HEK293 (cell line): ENCODE measurements at regions not wholly inside any gene's neighbourhood (a gene's known extent, or its start where the extent isn't known, plus 50 kb on each side); places are given as distances from the start of the nearest gene placed in this dataset.

Experiments used
- ATF2 ChIP-seq: fragments of 450-650 bp; formaldehyde crosslinking; IDR thresholded peaks from 2 replicates; pipeline ENCODE4 v1.5.1; 2016; ENCODE audit warnings: missing biosample characterization, missing genetic modification characterization, low read depth
- BCL11B ChIP-seq: fragments of 450-650 bp; formaldehyde crosslinking; IDR thresholded peaks from 2 replicates; pipeline ENCODE4 v1.5.1; 2016; ENCODE audit warnings: low read depth, missing biosample characterization, missing genetic modification characterization
- CTCF ChIP-seq: fragments of 450-650 bp; formaldehyde crosslinking; IDR thresholded peaks from 2 replicates; pipeline ENCODE4 v1.5.1; 2016; ENCODE audit warnings: missing biosample characterization, missing genetic modification characterization
- HOXC10 ChIP-seq: sonication (generic); formaldehyde crosslinking; IDR thresholded peaks from 2 replicates; pipeline ENCODE4 v1.8.1; 2023; ENCODE audit warnings: mild to moderate bottlenecking, missing genetic modification reagents
- SCRT2 ChIP-seq: fragments of 450-650 bp; formaldehyde crosslinking; IDR thresholded peaks from 2 replicates; pipeline ENCODE4 v1.5.1; 2016; ENCODE audit warnings: missing biosample characterization, missing genetic modification characterization
- ZNF214 ChIP-seq: fragments of 450-650 bp; formaldehyde crosslinking; IDR thresholded peaks from 2 replicates; pipeline ENCODE4 v1.5.1; 2017; ENCODE audit warnings: missing biosample characterization, mild to moderate bottlenecking, missing genetic modification characterization, borderline replicate concordance
- ZNF24 ChIP-seq: fragments of 450-650 bp; formaldehyde crosslinking; IDR thresholded peaks from 2 replicates; pipeline ENCODE4 v1.5.1; 2016; ENCODE audit warnings: missing biosample characterization, missing genetic modification characterization
- ZNF274 ChIP-seq, 2 experiments: fragments of 200-500 bp in 1 of 2; fragments of 450-650 bp in 1 of 2; sonication (Bioruptor generic) in 1 of 2; formaldehyde crosslinking in 1 of 2; IDR thresholded peaks; 2 replicates each; pipeline versions ENCODE4 v1.5.1 to v1.6.1; 2014 to 2016; ENCODE audit warnings: borderline replicate concordance in 1 of 2, inconsistent platforms in 1 of 2, low read length in 1 of 2, missing biosample characterization in 1 of 2, missing genetic modification characterization in 1 of 2
- ZNF341 ChIP-seq: fragments of 450-650 bp; formaldehyde crosslinking; IDR thresholded peaks from 2 replicates; pipeline ENCODE4; 2016; ENCODE audit warnings: low read depth, missing biosample characterization, missing genetic modification characterization
- ZNF426 ChIP-seq: fragments of 450-650 bp; formaldehyde crosslinking; IDR thresholded peaks from 2 replicates; pipeline ENCODE4 v1.5.1; 2017; ENCODE audit warnings: missing biosample characterization, missing genetic modification characterization, mild to moderate bottlenecking, inconsistent platforms, moderate library complexity
- ZNF529 ChIP-seq: fragments of 450-650 bp; formaldehyde crosslinking; IDR thresholded peaks from 2 replicates; pipeline ENCODE4 v1.5.1; 2017; ENCODE audit warnings: missing genetic modification characterization, missing biosample characterization; ENCODE audit not compliant: insufficient replicate concordance
- ZNF701 ChIP-seq: fragments of 450-650 bp; formaldehyde crosslinking; IDR thresholded peaks from 2 replicates; pipeline ENCODE4 v1.5.1; 2016; ENCODE audit warnings: missing biosample characterization, missing genetic modification characterization
- TF ChIP-seq, protein P1 (sequence below): fragments of 450-650 bp; formaldehyde crosslinking; IDR thresholded peaks from 2 replicates; pipeline ENCODE4 v1.5.1; 2016; ENCODE audit warnings: missing biosample characterization, missing genetic modification characterization

DNA sequence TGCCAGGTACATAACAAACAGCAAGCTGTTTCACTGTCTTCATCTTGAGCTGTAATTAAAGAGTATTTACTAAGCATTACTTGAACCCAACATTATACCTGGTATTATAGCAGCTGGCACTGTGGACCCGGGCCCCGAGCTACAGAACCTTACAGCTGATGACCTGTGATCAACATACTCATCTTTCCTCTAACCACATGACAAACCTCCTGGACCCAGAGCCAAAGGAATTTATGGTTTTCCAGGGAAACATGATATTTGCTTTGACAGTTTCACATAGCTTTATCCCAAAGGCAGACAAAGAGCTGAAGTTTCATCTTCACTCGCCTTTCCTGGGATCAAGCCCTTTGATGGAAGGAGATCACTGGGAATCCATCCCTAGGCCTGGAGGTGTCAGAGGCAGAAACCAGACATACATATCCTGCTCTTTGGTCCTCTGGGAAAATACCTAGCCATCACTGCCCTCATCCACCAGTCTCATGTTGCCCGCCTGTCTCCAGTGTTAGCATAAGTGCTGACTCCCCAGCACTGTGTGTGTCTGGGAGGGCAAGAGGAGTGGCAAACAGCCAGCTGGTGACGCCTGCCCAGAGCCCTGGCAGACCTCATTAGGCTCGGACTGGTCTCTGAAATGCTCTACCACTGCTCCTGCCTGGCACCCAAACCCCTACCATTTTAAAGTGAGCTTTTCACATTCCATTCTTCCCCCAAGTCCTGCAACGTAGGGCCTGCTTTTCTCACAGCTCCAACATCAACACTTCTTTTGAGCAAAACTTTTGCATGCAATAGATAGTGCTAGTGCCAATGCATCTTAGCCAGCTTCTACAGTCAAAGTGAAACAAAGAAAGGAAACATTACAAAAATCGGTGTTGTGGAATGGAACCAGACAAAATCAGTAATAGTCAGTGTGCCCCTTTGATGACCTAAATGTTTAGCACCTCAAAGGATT, 138.8 kb upstream of the CTAGE1 start:
- TF ChIP-seq, protein P1, sequence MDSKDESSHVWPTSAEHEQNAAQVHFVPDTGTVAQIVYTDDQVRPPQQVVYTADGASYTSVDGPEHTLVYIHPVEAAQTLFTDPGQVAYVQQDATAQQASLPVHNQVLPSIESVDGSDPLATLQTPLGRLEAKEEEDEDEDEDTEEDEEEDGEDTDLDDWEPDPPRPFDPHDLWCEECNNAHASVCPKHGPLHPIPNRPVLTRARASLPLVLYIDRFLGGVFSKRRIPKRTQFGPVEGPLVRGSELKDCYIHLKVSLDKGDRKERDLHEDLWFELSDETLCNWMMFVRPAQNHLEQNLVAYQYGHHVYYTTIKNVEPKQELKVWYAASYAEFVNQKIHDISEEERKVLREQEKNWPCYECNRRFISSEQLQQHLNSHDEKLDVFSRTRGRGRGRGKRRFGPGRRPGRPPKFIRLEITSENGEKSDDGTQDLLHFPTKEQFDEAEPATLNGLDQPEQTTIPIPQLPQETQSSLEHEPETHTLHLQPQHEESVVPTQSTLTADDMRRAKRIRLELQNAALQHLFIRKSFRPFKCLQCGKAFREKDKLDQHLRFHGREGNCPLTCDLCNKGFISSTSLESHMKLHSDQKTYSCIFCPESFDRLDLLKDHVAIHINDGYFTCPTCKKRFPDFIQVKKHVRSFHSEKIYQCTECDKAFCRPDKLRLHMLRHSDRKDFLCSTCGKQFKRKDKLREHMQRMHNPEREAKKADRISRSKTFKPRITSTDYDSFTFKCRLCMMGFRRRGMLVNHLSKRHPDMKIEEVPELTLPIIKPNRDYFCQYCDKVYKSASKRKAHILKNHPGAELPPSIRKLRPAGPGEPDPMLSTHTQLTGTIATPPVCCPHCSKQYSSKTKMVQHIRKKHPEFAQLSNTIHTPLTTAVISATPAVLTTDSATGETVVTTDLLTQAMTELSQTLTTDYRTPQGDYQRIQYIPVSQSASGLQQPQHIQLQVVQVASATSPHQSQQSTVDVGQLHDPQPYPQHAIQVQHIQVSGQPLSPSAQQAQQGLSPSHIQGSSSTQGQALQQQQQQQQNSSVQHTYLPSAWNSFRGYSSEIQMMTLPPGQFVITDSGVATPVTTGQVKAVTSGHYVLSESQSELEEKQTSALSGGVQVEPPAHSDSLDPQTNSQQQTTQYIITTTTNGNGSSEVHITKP (tag by site-specific recombination), result no peak
- TF ChIP-seq ZNF24 (no peak), ATF2 (tag by site-specific recombination) (no peak), ZNF341 (tag by site-specific recombination) (no peak), HOXC10 (CRISPR knock-in tag) (no peak), ZNF426 (tag by site-specific recombination) (no peak), ZNF274 (IDR thresholded peaks at IDR 0.05; ENCODE audit: low read length) (no peak), ZNF274 (tag by site-specific recombination; IDR thresholded peaks at IDR 0.05; ENCODE audit: borderline replicate concordance) (no peak), CTCF (tag by site-specific recombination) (no peak), BCL11B (tag by site-specific recombination) (no peak), ZNF529 (tag by site-specific recombination) (no peak), ZNF701 (tag by site-specific recombination) (no peak), SCRT2 (tag by site-specific recombination) (no peak), ZNF214 (tag by site-specific recombination) (no peak)
